Fibroblast of peridontal ligament (primary cell): ENCODE measurements at regions not wholly inside any gene's neighbourhood (a gene's known extent, or its start where the extent isn't known, plus 50 kb on each side); places are given as distances from the start of the nearest gene placed in this dataset.

ENCODE experiments used
- DNase-seq: peaks from one replicate; pipeline ENCODE4 v3.0.0-alpha.2; 2010; ENCODE audit errors: extremely low read depth

DNA sequence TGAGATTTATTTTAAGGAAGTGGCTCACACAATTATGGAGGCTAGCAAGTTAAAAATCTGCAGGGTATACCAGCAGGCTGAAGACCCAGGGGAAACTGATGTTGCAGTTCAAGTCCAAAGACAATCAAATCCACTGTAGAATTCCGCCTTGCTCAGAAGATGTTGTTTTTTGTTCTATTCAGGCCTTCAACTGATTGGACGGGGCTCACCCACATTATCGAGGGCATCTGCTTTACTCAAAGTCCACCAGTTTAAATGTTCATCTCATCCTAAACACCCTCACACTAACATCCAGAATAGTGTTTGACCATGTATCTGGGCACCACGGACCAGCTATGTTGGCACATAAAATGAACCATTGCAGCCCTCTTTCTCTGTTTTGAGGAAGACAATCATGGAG is 211.2 kb upstream of the GPR26 start:
- DNase-seq, result no peak

DNA sequence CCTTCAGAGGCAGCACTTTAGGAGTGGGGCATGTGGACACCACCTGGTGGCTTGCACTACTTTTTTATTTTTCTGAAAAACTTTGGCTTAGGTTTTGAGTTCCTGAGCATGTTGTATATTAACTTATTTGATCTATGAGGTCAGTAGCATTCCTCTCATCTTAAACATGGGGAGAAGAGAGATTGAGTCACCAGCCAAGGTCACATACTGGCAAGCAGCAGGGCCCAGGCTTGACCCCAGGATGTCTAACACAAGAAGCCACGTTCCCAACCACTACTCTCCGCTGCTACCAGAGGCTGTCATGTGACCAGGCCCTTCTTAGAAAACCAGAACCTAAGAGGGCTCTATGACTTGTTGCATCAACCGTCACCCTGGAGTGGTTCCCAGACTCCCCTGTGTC is 210.3 kb upstream of the GPR26 start:
- no peak for DNase-seq

DNA sequence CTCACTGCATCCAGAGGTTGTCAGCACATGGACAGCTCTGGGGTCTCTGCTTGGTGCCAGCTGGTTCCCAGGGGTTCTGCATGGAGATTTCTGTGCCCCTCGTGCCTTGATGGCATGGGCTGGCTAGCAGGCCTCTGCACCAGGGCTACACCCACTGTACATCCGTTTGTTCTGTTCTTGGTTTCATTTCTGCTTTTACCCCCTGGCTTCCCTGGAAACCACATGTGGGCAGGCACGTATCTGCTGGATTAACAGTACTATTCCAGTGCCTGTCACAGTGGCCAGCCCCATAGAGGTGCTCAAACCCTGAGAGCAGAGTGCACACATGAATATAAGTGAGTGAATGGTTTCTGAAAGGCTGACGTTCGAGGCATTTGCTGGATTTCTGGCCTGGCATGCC is 207.2 kb upstream of the GPR26 start:
- DNase-seq, result no peak

DNA sequence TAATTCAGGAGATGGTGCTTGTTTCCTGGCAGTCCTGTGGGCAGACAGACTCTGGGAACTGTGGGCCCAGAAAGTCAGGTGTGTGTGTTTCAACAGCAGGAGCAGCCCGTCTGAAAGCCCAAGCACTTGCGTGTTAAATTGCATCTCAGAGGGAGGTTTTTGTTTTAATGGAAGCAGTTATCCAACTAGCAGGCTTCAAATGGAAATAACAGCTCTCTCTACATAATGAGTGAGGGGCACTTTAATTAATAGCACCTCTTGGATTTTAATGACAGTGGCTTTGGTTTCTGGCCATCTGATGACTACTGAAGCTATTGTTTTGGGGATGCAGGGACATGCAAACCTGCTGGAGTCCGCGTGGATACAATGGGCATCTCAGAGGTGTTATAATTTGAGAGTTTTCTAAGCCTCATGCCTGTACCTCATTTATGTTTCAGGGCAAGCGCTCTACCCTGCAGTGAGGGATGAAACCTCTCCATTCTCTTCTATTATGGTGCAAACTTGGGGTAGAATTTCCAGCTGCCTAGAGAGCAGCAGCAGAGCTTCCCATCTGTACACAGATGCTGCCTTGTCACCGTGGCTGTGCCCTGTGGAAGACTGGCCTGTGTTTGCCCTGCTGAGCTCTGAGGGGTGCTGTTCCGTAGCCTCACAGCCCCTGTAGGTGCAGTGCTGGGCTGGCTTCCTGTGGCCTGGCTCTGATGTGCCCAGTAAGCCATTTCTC is 206.6 kb upstream of the GPR26 start:
- DNase-seq, result no peak

DNA sequence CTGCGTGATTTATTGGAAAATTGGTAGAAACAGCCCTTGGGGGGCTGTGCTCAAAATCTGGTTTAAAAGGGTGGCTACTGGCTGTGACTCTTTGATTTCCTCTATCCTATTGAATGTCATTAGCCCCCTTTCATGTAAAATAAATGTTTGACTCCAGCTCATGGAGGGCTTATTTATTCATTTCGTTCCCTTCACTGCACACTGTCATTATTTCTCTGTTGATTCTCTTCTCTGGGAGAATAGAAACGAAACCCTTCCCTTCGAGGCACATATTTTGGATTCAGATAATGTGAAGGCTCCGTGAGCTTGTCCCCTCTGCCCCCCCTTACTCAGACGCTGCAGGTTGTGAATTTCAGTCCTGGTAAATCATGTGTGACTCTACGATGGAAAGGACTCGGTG is 203.9 kb upstream of the GPR26 start:
- no peak for DNase-seq

DNA sequence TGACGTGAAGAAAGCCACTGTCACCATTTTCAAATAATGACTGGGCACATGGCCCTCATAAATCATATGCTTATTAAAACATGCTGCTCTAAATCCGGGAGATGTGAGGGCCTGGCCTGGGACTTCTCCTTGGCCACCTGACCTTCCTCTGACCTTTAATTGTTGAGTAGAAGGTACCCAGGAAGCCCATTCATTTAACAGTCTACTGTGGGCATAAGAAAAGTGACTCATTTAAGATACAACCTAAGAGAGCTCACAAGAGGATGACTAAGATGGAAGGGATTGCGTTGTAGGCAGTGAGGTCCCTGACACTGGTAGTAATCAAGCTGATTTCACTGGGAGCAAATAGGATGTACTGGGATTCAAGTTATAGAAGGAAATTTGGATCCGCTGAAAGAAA is 203.4 kb upstream of the GPR26 start:
- DNase-seq, result no peak

DNA sequence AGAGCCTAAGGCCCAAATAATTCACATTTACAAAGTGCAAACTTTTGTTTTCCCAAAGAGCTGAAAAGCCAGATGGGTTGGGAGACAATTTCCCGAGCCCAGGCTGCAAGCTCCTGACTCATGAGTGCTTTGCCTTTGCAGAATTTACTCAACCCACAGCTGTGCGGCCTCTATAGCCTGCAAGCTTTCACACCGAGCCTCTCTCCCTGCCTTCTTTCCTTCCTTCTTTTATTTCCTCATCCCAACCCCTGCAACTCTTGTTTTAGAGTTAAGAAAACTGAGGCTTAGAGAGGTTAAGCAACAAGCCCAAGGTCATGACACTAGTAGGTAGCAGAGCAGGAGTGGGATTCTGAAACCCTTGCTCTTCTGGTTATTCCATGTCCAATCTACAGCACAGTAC is 203.0 kb upstream of the GPR26 start:
- no peak for DNase-seq

DNA sequence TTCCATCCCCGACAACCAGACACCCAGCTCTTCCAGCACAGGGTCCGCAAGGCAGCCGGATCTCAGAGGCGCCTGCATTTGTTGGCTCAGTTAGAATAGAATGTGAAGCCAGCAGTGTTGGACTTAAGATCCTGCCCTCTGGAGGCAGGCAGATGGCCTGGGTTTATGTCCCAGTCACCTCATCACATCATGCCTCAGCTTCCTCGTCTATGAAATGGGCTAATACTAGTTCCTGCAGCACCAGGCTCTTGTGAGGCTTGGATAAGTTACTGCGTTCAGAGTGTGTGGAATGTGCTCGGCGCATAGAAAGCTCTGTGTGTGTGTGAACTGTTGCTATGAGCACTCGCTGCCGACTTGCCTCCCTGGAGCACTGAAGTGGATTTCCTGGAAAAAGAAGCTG is 202.5 kb upstream of the GPR26 start:
- no peak for DNase-seq

DNA sequence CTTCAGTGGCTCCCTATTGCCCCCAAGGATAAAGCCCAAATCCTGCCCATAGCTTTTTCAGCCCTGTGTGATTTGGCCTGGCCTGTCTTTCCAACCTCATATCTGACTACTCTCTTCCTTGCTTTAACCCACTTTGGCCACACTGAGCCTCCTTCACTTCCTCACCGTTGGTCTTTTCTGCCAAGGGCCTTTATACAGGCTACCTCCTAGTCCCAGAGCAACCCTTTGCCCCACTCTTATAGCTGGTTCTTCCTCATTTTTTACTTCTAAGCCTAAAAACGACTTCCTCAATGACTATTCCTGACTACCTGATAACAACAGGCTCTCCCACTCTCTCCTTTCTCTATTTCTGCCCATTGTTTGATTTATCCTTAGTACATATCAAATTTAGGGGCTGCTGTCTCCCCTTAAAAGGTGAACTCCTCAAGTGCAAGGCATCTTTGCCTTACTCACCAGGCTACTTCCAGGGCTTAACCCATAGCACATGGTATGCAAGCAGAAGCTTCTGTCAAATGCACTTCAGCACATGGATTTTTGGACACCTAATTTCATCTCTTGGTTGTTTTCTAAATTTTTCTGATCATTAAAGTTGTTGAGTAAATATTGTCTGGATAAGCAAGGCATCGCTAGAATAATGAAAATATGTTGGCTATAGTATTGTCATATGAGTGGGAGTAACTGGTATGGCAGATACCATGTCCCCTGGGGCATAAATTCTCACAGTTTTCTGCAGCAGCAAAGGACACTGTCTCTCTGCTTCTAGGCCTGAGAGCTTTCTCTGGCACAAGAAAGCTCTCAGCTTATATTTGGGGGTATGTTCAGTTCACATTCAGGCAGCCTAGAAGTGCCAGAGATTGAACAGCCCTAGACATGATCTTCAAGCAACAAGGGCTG is 201.5 kb upstream of the GPR26 start:
- DNase-seq, result no peak

DNA sequence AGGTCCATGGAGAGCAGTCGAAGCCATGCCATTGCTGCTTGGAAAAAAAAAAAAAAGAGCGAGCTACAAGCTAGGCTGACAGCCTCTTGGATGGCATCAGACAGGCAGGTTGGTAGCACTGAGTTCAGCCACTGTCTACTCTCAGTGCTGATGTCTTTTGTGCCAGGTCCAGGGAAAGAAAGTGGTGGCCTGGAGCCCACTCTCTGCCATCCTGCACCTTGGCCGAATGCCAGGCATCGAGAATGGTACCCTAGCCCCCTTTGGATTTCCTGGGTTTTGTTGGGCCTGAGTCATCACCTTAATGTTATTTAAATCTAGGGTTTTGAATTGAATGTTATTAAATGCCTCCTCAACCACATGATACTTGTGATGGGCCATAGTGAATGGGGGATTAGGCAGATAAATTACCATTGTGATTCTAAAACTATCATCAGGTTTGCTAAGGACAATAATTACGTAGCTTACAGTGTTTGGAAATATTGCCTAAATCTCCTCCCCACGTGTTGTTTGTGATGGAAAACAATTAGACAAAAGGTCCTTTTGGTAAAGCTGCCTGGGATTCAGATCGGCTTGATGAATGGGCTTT is 195.7 kb upstream of the GPR26 start:
- DNase-seq, result no peak

DNA sequence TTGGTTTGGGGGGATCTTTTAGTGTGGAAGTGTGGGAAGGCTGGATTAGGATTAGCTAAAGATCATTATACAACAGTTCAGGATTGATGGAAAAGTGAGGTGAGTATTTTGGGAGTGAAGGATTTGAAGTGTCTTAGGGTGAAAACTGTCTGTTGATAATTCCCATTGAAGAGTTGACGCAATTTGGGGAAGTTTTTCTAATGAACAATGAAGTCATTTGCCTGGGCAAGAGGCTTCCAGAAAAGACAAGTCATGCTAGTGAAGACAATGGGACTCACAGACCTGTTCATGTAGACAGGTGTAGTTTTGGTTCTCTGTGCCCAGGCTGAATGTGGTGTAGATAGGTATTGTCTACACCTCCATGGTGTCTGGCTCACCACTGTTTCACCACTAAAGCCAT is 194.3 kb upstream of the GPR26 start:
- no peak for DNase-seq

DNA sequence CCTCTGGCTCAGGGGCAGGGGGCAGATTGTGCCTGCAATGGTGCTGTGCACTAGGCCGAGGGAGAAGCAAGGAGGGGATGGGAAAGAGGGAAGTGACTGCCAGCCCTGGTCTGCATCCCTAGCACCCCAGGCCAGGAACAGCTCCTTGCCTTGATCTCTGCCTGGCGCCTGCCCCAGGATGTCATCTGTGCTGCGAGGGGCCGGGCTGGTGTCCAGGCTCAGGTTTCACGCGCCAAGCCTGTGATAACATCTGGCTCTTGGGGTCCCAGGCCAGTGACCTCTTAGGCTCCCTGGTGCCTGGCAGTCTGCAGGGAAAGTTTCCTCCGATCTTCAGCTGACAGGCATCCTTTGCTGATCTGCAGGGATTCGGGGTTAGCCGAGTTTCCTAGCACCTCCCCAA is 193.5 kb upstream of the GPR26 start:
- no peak for DNase-seq

DNA sequence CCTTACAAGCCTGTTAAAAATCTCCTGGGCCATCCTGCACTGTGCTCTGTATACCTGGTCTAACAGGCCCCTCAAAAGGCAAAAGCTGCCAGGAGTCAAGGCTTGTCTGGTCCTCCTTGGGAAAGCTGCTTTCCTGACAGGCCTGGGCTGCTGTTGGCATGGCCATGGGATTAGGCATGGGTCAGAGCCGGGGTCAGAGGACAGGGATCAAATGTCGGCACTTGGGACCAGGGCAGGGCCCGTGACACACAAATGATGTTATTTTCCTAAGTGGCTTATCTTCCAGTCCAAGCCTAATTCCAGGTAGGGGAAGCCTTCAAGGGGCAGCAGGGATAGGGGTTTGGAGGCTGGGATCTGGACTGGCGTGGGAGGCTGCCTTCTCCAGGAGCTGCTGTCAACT is 191.5 kb upstream of the GPR26 start:
- no peak for DNase-seq

DNA sequence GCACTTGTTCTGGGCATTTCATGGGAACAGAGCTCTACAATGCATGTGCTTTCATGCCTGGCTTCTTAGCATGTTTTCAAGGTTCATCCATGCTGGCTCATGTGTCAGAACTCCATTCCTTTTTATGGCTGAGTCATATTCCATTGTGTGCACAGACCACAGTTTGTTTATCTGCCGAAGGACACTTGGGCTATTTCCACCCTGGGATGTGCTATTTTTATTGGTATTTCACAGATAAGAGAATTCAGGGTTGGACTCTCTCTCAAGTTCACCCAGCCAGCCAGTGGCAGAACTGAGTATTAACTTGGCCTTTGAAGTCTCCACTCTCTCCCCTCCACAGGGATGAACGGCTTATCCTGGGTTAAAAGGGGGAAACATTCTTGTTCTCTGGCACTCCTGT is 190.7 kb upstream of the GPR26 start:
- DNase-seq, result no peak

DNA sequence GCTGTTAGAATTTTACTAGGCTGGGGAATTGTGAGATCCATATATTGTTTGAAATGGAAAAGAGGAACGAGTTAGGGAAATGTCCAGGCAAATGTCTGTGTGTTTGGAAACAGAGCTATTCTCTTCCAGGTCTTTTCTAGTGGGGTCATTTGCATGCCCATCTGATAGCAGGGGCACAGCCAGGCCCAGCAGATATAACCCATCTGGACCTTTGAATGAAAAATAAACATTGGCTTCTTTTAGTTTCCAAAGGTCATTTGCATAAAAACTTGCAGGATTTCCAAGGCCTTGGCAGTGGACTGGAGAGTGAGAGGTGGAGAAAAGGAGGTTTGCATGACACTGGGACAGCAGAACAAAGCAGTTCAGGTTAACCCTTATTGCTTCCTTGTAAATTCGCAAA is 188.0 kb upstream of the GPR26 start:
- no peak for DNase-seq

DNA sequence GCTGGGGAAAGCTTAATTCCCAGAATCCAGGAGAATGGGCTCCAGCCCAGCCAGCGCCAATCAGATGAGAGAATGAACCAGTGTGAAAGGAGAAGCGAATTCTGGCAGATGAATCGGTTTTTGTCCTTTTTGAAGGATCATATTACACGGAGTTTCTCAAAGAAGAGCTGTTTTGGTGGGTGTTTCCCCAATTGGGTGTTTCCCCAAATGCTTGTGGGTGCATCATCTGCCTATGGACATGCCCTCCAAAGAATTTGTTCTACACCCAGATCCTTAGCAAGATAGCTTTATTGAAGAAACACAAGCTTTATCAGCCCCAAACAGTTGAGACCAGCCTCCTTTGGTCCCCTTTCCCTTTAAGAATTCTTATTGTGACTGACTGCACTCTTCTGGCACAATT is 186.5 kb upstream of the GPR26 start:
- DNase-seq, result no peak

DNA sequence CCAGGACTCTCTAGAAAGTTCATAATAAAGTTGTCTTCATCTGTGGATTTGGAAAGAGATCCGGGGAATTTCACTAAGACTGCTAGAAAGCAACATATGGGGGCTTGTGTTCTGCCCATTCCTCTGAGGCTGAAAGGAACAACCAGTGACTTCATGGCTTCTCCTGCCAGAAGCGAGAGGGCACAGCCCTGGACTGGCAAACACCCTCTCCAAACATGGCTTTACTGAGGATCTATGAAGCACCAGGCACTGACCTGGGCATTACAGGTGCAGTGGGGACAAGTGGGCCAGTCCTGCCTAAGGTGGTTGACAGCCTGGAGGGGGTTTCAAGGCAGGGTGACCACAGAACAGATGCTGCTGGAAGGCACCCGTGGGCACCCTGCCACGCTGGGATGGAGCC is 185.8 kb upstream of the GPR26 start:
- no peak for DNase-seq

DNA sequence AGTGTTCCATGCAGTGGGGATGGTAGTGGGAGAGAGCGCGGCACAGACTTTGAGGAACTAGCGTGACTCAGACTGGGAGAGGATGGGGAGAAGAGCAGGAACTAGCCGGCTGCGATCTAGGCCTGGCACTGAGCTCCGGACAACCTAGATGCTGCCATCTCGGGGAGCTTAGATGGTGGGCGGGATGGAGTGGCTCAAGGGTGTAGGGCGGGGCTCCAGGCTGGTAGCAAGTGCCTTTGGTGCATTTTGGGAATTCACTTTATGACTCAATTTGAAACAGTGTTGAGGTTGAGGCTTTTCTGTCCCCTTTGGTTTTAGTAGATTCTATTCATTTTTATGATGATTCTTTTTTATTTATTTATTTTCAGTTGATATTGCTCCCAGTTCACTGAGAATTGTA is 185.3 kb upstream of the GPR26 start:
- no peak for DNase-seq

DNA sequence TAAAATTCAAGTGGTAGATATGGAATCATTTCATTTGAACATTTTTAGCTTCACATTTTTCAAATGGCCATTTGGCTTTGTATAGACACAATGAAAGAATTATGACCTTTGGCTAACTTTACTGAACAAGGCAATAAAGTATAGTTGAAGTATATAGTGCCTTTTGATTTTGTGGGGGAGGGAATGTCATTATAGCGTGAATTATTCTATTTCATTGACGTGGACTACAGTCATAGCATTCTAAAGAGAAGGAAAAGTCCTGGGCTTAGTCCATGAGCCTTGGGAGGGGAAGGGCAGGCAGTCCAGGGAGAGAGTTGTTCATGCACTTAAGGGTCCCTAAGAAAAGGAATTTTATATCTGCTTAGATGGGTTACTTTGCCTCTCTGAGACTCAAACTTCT is 181.4 kb upstream of the GPR26 start:
- DNase-seq, result no peak

DNA sequence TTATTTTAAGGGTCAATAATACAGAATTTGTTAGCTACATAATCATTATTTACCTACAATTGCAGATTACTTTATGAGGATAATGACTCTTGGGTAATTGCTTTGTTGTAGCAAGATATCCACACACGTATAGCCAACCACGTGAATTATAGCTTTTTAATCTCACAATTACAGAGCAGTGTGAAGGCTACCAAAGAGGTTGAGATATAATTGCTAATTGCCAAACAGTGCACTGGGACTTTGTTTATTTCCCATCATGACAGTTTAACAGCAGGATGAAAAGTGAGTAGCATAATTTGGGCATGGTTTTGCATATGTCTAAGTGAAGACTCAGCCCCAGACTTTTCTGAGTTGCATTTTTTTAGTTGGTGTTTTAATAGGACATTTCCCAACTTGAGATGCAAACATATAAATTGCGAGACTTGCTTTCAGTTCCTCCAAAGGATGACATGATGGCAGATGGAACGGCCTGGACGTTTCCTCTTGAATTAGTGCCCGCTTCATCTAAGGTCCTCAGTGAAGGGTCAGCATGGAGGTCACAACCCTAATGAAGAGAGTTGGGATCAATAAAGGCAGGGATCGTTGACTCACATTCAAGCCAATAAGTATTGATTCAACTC is 180.7 kb upstream of the GPR26 start:
- no peak for DNase-seq

DNA sequence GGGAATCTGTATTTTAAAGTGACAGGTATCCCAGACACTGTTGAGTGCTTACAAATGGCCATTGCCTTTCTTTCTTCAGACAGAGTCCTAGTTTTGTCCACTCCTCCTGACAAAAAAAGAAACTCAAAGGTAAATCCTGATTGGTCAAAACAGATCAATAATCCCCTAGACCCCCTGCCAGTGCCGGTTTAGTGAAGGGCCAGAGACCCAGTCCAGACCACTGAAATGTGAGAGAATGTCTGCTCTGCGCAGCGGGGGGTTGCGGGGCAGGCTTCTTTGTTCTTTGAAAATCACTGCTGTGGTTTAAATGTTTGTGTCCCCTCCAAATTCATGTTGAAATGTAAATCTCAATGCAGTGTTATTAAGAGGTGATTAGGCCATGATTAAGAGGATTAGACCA is 177.7 kb upstream of the GPR26 start:
- no peak for DNase-seq

DNA sequence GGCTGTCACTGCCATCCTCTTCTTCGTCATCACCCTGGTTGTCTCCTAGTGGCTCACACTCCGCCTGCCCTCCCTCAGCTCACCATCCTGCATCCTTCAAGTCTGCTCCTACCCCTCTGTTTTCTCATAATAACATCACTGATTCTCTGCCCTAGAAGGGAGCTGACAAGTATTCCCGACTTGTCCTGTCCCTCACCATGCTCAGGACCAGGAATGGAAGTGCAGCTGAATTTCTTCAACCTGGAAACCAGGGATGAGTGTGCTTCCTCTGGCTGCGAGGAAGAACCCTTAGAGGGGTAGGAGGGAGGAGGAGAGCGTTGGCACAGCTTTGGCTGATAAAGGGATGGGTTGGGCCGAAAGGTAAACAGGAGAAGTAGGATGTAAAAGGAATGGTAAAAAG is 174.8 kb upstream of the GPR26 start:
- DNase-seq, result no peak

DNA sequence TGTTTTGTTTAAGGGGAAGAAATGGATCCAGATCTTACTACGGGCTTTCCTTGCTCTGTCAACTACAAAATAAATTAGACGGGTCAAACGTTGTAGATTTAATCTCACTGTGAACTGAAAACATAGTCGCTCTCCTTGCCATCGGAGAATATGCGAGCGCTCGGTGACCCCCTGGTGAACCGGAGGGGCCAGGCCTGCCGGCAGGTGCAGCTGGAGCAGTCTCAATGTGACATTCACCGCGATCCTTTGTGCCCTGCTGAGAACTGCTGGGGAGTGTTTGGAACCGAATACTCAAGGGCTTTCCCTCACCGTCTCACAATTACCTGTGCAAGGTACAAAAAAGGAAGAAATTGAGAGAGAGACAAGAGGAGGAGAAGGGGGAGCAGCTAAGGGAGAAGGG is 174.1 kb upstream of the GPR26 start:
- no peak for DNase-seq
